K562 (cell line): ENCODE measurements at regions not wholly inside any gene's neighbourhood (a gene's known extent, or its start where the extent isn't known, plus 50 kb on each side); places are given as distances from the start of the nearest gene placed in this dataset.
A peak's percentile ranks its signal among the peaks of the same experiment; 100 is the strongest.

ENCODE experiments used
- ATAC-seq: fragments of 200-7000 bp; cut with Tn5 transposase; 3 replicates; pipeline ENCODE4 v1.9.1; 2020; ENCODE audit warnings: moderate library complexity
- BruUV-seq: library from RNA; stranded (reverse); fragments of 400-500 nt; replicated peaks from 2 replicates; lab custom pipeline; 2021; lab: Mats Ljungman, UMichigan
- CTCF ChIA-PET: fragments of 300-600 bp; formaldehyde crosslinking; extraction: SDS; loops from one replicate; lab custom pipeline; 2021; ENCODE audit warnings: low intra/inter-chr PET ratio; lab: Yijun Ruan, JAX
- POLR2A ChIA-PET: fragments of 300-600, 350-650 bp; sonication (Branson Sonifier 250); formaldehyde crosslinking; extraction: SDS; loops from one replicate; lab custom pipeline; 2021; ENCODE audit warnings: antibody characterized with exemption, inconsistent platforms; lab: Yijun Ruan, JAX
- DNase-seq, 4 experiments: peaks; one replicate each; pipeline versions ENCODE4 v3.0.0 to v3.0.0-alpha.2; 2011 to 2018; ENCODE audit warnings: low spot score in 3 of 4, mixed read lengths in 3 of 4; ENCODE audit errors: extremely low read depth in 1 of 4
- FAIRE-seq: peaks from 2 replicates; lab custom pipeline; 2011; peaks lifted over from hg19 to GRCh38; lab: Jason Lieb, UNC
- H2AFZ ChIP-seq: 2 replicates; pipeline ENCODE4 v1.6.0; 2011; ENCODE audit warnings: low read depth, low read length, control low read depth, inconsistent platforms
- H3K27ac ChIP-seq: fragments of 200-600 bp; 3 replicates; pipeline ENCODE4 v1.8.0; 2011; ENCODE audit warnings: low read depth, mild to moderate bottlenecking, control low read depth, inconsistent platforms, low read length, moderate library complexity, mixed read lengths; ENCODE audit errors: extremely low read depth
- H3K27me3 ChIP-seq, 2 experiments: fragments of 300-600 bp in 1 of 2; 2 replicates in 1 of 2; 3 replicates in 1 of 2; pipeline versions ENCODE4 v1.6.0 to v1.8.0; 2011; ENCODE audit warnings: inconsistent platforms in 2 of 2, low read length in 2 of 2, mild to moderate bottlenecking in 1 of 2, mixed read lengths in 1 of 2, moderate library complexity in 1 of 2; ENCODE audit not compliant: control insufficient read depth in 2 of 2, insufficient read depth in 2 of 2
- H3K36me3 ChIP-seq: fragments of 300-600 bp; 3 replicates; pipeline ENCODE4 v1.8.0; 2011; ENCODE audit warnings: mild to moderate bottlenecking, low read length, inconsistent platforms; ENCODE audit not compliant: control insufficient read depth, insufficient read depth
- H3K4me1 ChIP-seq, 2 experiments: fragments of 200-600 bp in 1 of 2; replicated peaks in 1 of 2; 2 replicates in 1 of 2; 3 replicates in 1 of 2; pipeline versions ENCODE4 v1.5.1 to v1.8.0; 2011; ENCODE audit warnings: inconsistent platforms in 2 of 2, low read length in 2 of 2, mild to moderate bottlenecking in 1 of 2, mixed read lengths in 1 of 2, moderate library complexity in 1 of 2; ENCODE audit not compliant: control insufficient read depth in 2 of 2, insufficient read depth in 2 of 2
- H3K4me2 ChIP-seq: 2 replicates; pipeline ENCODE4 v1.6.1; 2011; ENCODE audit warnings: low read length, control low read depth, inconsistent platforms, mixed read lengths; ENCODE audit not compliant: insufficient read depth
- H3K4me3 ChIP-seq: fragments of 200-600 bp; sonication (generic), shearing (Covaris generic); 2 replicates; pipeline ENCODE4 v1.5.1; 2016; ENCODE audit warnings: control low read depth, inconsistent platforms
- H3K79me2 ChIP-seq: fragments of 200-600 bp; 3 replicates; pipeline ENCODE4 v1.8.0; 2011; ENCODE audit warnings: low read length, inconsistent platforms; ENCODE audit not compliant: control insufficient read depth, insufficient read depth
- H3K9ac ChIP-seq, 2 experiments: 2 replicates each; pipeline versions ENCODE4 v1.6.0 to v1.6.1; 2011; ENCODE audit warnings: low read depth in 2 of 2, low read length in 2 of 2, control low read depth in 1 of 2, inconsistent platforms in 1 of 2, mild to moderate bottlenecking in 1 of 2, mixed read lengths in 1 of 2; ENCODE audit not compliant: insufficient read depth in 1 of 2
- H3K9me1 ChIP-seq: one replicate; pipeline ENCODE4 v1.6.0; 2011; ENCODE audit warnings: inconsistent platforms, mild to moderate bottlenecking, low read length, moderate library complexity; ENCODE audit not compliant: control insufficient read depth, insufficient read depth
- H3K9me3 ChIP-seq: replicated peaks from 2 replicates; pipeline ENCODE4 v1.5.1; 2011; ENCODE audit warnings: low read depth, low read length, inconsistent platforms; ENCODE audit not compliant: control insufficient read depth, insufficient read depth
- H4K20me1 ChIP-seq: replicated peaks from 2 replicates; pipeline ENCODE4 v1.6.1; 2011; ENCODE audit warnings: low read length, inconsistent platforms, mixed read lengths; ENCODE audit not compliant: control insufficient read depth, insufficient read depth
- BDP1 ChIP-seq: IDR thresholded peaks from 3 replicates; pipeline ENCODE4 v1.6.1; 2011; ENCODE audit not compliant: insufficient read length, insufficient read depth
- EHMT2 ChIP-seq: fragments of 450-650 bp; IDR thresholded peaks from 2 replicates; pipeline ENCODE4 v1.6.1; 2018; ENCODE audit warnings: antibody characterized with exemption
- ETS2 ChIP-seq: IDR thresholded peaks from 2 replicates; pipeline ENCODE4 v1.6.1; 2016; ENCODE audit warnings: borderline replicate concordance, missing genetic modification characterization, mild to moderate bottlenecking, moderate library complexity, missing compliant biosample characterization; ENCODE audit not compliant: poor library complexity, severe bottlenecking
- ZBTB5 ChIP-seq: fragments of 450-650 bp; IDR thresholded peaks from 2 replicates; pipeline ENCODE4 v1.6.1; 2017; ENCODE audit warnings: antibody characterized with exemption
- WGBS: fragments of 100-300 bp; shearing (Covaris generic); methylation state at CpG from one replicate; pipeline ENCODE4 v1.1.6; 2016; ENCODE audit warnings: low coverage, mixed read lengths; ENCODE audit not compliant: insufficient coverage; ENCODE audit errors: missing lambda C conversion rate; 5-methylcytosine and 5-hydroxymethylcytosine counted together
- in situ Hi-C: fragments of 300-500 bp; cut with MboI; formaldehyde crosslinking; loops from 4 replicates; pipeline ENCODE4 v1.15.0; 2018; ENCODE audit warnings: inconsistent platforms, mixed read lengths
- intact Hi-C: fragments of 100-400 bp; cut with micrococcal nuclease; formaldehyde crosslinking; loops from 2 replicates; pipeline ENCODE4 v1.14.2; 2022

DNA sequence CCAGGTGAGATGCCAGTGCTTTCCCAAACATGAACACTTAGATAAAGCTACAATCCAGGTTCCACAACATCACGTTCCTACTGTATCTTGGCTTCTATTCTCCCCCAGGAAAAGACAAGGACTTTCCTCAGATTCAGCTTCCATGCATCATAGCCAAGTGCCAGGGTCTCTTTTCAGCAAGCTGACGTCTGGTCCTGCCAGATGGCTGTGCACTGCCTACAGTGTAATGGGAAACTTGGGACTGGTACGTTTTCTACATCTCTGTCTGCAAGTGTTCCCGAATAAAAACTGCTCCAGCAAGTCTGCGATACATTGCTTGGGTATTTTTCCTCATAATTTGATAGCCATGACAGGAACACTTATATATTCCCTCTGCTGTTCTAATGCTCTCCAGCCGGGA, 412.5 kb downstream of the FAM181B start:
- H4K20me1 ChIP-seq, result no peaks in the 10 kb centered on the region
- no peaks in the 10 kb centered on the region for H3K79me2 ChIP-seq
- no peak overlapping the region for H3K9ac ChIP-seq
- H3K27me3 ChIP-seq, result no peaks in the 10 kb centered on the region
- intact Hi-C loops (no loop called here), in situ Hi-C loops (no loop called here)
- TF ChIP-seq EHMT2 (no peak), BDP1 (no peak), ETS2 (tag) (no peak)
- no TSS peak for BruUV-seq
- WGBS, result 0% methylated on average over 6 of the region's 6 CpGs
- no peaks in the 10 kb centered on the region for H3K36me3 ChIP-seq
- H3K9me1 ChIP-seq, result no peaks in the 10 kb centered on the region
- ATAC-seq (no peak), FAIRE-seq (no peak), DNase-seq (no peak)
- H2AFZ ChIP-seq, result no peak overlapping the region
- no peak overlapping the region for H3K27ac ChIP-seq
- ChIA-PET CTCF (no interaction called here), POLR2A (no interaction called here)
- no peaks in the 10 kb centered on the region for H3K9me3 ChIP-seq
- H3K4me2 ChIP-seq, result no peak overlapping the region
- no peaks in the 10 kb centered on the region for H3K4me1 ChIP-seq
- H3K4me3 ChIP-seq, result no peak overlapping the region

GRCh38 chr11:82315093-82315492, 418.6 kb downstream of the FAM181B start:
- H3K79me2 ChIP-seq, result no peaks in the 10 kb centered on the region
- intact Hi-C loops, result no loop called here
- TF ChIP-seq ZBTB5, result no peak
- H3K27ac ChIP-seq, result no peak overlapping the region
- no peaks in the 10 kb centered on the region for H3K9me3 ChIP-seq
- no peaks in the 10 kb centered on the region for H3K27me3 ChIP-seq
- peak in 1 of 4 experiments; percentile 2 for DNase-seq
- CTCF ChIA-PET, result no interaction called here
- no peaks in the 10 kb centered on the region for H4K20me1 ChIP-seq
- no peak overlapping the region for H3K9ac ChIP-seq
- WGBS, result 0% methylated on average over 4 of the region's 4 CpGs
- no peak for ATAC-seq
- H3K9me1 ChIP-seq, result no peaks in the 10 kb centered on the region
- FAIRE-seq, result no peak
- POLR2A ChIA-PET, result no interaction called here
- no peak overlapping the region for H2AFZ ChIP-seq
- BruUV-seq, result no TSS peak
- no peaks in the 10 kb centered on the region for H3K4me1 ChIP-seq
- no peak overlapping the region for H3K4me3 ChIP-seq
- in situ Hi-C loops, result no loop called here
- H3K4me2 ChIP-seq, result no peak overlapping the region
- H3K36me3 ChIP-seq, result no peaks in the 10 kb centered on the region
